D721Med (cell line): ENCODE measurements at regions not wholly inside any gene's neighbourhood (a gene's known extent, or its start where the extent isn't known, plus 50 kb on each side); places are given as distances from the start of the nearest gene placed in this dataset.

Source experiments
- DNase-seq: peaks from one replicate; pipeline ENCODE4 v3.0.0; 2011; ENCODE audit warnings: low spot score; ENCODE audit not compliant: insufficient read length
- FAIRE-seq: peaks from 2 replicates; lab custom pipeline; 2011; peaks lifted over from hg19 to GRCh38; lab: Jason Lieb, UNC
- CTCF ChIP-seq: IDR thresholded peaks from 2 replicates; pipeline ENCODE4 v1.5.1; 2012; ENCODE audit warnings: mild to moderate bottlenecking, control low read depth; ENCODE audit not compliant: insufficient read depth; ENCODE audit errors: missing control alignments

DNA sequence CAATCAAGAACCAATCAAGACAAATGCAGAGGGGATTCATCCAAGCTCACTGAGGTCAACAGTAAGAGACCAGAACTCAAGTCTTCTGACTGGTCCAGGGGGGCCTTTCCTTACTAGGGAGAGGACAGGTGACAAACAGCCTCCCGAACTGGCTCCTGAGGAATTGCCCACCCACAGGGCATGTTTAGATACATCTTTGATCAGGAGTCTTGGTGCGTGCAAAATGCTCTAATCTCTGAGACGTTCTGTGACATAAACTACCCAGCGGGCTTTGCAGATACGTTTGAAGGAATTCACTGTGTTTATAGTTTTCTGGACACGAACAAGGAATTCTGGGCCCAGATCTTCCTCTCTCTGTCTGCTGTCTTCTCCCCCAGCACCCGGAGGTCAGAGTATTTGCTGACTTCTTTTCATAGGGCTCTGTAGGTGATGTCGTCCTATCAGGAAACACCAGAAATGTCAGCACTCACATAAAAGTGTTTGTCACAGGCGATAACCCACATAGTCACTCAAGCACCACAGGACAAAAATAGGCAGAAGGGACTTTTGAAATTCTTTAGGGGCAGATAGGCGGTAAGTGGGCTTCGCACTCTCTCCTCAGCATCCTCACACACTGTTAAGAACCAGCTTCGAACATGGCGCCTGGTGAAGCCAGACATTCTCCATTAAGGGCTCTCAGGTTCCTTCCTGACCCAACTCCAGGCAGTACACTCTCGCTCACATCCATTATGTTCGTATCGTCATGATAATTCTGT lies 349.0 kb downstream of the CYRIA start:
- DNase-seq, result no peak
- no peak for TF ChIP-seq CTCF
- no peak for FAIRE-seq

- no peak for DNase-seq
- FAIRE-seq, result no peak
- no peak for TF ChIP-seq CTCF
Measured at GRCh38 chr2:16315908-16316307, 349.7 kb downstream of the CYRIA start.

DNA sequence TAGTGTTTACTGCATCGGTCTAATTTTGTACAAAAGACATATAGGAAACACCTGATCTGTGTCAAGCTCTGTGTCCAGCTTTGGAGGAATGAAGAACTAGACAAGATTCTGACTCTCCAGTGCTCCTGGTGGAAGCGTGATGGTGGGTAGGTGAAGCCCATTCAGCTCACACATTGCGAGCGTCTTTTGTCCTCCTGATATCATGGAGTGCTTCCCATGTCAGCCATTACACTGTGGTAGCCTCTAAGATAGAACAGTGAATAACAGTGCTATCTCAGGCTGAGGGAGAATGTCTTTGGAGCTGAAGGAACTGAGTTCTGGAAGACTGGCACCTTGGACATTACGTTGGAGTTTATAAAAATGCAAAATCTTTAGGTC lies 350.2 kb downstream of the CYRIA start:
- no peak for FAIRE-seq
- no peak for TF ChIP-seq CTCF
- DNase-seq, result no peak

- no peak for DNase-seq
- no peak for TF ChIP-seq CTCF
- no peak for FAIRE-seq
Measured at GRCh38 chr2:16314691-16315457, 350.8 kb downstream of the CYRIA start.

DNA sequence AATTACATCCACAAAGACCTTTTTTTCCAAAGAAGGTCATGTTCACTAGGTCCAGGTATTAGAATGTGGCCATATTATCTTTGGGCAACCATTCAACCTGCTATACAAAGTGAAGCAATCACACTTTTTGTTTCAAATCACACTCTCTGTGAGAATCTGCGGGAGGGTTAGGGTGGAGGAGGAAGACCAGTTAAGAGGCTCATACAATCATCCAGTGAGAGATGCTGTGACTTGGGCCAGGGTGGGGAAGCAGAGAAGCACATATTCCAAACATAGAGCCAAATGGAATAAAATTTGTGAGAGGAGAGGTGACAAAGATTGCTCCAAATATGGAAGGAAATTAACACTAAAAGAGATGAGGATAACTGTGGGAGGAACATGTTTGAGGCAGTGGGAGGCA lies 351.6 kb downstream of the CYRIA start:
- FAIRE-seq (no peak), DNase-seq (no peak)
- no peak for TF ChIP-seq CTCF

DNA sequence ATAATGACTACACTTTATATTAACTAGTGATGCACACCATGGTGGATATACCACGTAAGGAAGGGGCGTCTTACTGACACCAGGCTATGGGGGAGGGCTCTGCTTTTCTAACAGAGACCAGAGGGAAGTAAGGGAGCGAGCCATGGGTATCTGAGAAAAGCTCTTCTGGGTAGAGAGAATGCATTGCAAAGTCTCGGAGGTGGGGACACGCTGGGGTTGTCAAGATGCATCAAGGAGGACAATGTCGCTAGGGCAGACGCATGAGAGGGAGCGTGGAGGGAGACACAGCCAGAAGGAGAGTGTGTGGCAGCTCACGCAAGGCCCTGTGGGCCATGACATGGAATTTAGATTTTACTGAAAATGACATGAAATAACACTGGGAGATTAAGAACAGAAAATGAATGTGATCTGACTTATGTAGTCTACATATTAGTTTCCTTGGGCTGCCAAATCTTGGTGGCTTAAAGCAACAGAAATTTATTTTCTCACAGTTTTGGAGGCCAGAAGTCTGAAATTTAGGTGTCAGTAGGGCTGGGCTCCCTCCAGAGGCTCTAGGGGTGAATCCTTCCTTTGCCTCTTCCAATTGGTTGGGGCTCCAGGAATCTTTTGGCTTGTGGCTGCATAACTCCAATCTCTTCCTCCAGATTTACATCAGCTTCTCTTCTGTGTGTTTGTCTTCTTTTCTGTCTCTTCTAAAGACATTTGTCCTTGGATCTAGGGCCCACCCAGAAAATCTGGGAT lies 352.2 kb downstream of the CYRIA start:
- no peak for FAIRE-seq
- TF ChIP-seq CTCF, result no peak
- DNase-seq, result no peak
